ENCODE measurements at regions not wholly inside any gene's neighbourhood (a gene's known extent, or its start where the extent isn't known, plus 50 kb on each side); places are given as distances from the start of the nearest gene placed in this dataset.
"Not testable (repeated sequence)": the region's sequence is repeated elsewhere in the genome, so short reads cannot be mapped to it uniquely, and the experiment has no call there.

DNA sequence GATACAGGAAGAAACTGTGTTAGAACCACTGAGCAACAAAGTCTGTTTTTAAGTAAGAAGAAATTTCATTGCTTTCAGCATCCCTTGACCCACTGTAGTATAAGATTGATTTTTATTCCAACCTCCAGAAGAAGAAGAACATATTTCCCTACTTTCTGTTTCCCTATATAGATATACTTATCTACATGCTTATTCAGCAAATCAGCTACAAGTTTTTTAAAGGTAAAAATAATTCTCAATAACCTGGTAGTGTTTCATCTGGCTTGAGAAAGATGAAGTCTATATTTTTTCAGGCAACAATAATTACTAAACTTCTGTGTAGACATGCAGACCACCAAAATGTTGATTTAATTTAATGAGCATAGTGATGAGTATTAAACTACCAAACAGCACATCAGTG lies 201.0 kb downstream of the OSTF1 start:
- no peak for DNase-seq

- no peak for DNase-seq
Measured at GRCh38 chr9:75299324-75299723, 211.0 kb downstream of the OSTF1 start.

GRCh38 chr9:75333624-75334023 lies 245.3 kb downstream of the OSTF1 start:
- no peak for DNase-seq

DNA sequence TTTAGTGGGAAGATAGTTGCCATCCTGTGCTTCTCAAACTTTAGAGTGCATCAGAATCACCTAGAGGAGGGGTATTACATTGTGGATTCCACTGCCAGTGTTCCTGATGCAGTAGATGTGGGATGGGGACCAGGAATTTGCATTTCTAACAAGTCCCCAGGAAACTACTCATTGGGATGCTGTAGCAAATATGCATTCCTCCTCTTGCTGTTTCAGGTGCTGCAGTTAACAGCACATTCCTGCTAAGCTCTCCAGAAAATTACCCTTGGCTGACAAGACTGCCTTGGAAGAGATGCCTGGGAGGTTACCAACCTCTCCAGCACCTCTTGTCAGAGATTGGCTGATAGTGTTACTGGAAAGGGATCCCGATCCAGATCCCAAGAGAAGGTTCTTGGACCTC lies 270.5 kb downstream of the OSTF1 start:
- no peak for DNase-seq

DNA sequence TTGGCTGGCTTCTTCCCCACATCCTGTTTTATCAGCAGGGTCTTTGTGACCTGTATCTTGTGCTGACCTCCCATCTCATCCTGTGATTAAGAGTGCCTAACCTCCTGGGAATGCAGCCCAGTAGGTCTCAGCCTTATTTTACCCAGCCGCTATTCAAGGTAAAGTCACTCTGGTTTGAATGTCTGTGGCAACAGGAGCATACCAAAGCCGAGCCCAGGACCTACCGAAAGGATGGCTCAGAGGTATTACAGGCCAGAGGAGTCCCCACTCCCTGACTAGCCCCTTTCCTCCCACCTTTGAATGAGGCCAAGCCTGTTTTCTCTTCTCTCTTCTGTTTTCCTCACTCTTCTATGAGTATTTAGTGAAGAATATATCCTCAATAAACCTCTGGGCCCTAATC lies 271.3 kb downstream of the OSTF1 start:
- DNase-seq: no peak

DNA sequence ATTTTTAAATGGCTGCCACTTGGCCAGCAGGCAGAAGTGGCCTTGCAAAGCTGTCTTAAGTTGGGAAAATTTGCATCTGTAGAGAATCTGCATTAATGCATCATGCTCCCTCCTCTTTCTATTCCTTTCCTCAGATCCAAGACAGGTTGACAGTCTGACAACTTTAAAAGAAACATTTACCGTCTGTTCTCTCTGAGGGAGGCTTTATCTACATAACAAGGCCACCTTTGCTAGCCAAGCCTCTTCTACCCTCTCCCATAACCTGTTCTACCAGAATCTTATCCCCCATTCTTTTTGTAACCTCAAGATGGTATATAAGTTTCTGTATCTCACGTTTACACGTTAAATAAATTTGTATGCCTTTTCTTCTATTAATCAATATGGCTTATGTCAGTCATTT lies 271.9 kb downstream of the OSTF1 start:
- DNase-seq: no peak

GRCh38 chr9:75362446-75362845 lies 274.1 kb downstream of the OSTF1 start:
- DNase-seq: not testable (repeated sequence)

DNA sequence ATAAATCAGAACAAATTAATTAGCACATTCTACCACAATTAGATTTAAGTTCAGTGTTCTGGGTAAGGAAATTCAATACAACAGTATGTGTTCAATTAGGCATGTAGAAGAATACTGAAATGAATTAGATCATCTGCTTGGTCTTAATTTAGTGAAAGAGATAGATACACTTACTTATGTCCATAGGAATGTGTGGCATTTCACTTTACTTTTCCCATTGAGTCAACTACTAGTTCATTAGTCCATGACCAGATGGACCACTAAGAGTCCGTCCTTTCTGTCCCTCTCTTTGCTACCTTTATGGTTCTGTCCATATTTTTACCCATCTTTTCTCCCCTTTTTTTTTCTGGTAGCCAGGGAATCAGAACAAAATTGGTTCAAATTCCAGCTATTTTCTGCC lies 276.9 kb downstream of the OSTF1 start:
- no peak for DNase-seq

GRCh38 chr9:75369989-75370388 lies 281.7 kb downstream of the OSTF1 start:
- no peak for DNase-seq

DNA sequence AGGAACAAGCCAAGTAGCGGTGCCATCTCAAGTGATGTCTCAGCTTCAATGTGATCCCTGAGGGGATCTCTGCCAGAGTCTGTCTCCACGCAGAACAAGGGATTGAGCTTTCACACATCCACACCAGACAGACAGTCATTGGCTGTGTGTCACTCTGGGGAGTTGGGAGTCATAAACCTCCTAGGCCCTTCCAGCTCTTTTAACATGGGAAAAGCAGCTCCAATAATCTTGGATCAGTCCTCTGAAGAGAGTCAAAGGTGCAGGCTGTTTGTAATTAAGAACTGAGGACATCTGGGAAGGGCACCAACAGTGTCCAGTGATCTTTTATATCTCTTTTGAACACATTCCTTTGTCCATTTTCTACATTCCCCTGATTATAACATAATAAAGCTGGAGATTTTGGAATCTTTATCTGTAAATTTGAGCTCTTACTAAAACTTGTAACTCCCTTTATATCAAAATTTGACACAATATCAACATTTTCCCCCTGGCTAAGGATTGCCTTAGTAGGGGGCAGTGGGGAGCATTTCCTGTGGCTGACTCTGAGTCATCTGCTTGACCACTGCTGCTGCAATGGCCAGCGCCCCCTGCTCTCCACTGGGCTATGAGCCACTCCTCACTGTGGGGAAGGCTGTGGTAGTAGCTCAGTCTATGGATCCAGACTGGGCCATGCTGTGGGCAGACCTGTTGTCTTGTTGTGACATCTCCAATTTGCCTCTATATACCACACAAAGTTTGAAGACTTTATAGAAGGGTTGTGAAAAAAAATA lies 284.4 kb downstream of the OSTF1 start:
- DNase-seq: no peak

DNA sequence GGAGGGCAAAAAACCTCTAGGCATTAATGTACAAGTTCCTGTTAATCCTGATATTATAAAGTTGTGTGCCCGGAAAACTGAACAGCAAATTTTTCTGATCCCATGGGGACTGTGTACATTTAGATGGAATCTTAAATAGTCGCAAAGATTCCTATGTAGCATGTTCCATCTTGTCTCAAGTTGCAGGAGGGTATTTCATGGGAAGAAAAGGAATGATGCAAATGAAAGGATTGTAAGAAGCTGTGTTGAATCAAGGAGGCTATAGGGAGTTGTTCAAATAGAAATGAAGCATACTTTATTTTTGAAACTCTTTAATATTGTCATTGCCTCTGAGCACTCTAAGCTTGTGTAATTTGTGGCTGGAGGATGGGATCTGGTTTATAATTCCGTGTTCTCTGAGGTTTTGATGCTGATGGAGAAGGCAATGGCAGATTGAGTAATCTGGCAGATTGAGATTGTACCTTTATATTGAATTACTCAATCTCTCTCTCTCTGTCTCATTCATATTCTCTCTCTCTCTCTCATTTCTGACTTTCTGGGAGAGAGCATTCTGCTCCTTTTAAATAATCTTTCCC lies 288.5 kb downstream of the OSTF1 start:
- no peak for DNase-seq

DNA sequence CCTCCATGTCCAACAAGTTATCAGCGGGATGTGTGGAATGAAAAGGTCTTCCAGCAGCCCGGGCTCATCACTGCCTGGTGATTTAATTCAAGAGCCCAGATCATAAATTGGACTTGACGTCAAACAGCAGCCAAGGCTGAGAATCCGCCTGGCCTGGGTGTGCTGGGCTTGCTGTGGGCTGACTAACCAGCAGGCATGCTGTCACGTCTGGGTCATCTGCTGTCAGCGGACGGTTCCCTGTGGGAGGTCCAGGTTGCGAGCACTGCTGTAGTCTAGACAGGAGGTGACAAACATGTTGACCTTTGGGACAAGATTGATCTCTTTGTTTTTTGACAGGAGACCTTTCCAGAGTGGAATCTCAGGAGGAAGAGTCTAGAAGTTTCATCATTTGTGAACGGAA lies 289.7 kb downstream of the OSTF1 start:
- no peak for DNase-seq

DNA sequence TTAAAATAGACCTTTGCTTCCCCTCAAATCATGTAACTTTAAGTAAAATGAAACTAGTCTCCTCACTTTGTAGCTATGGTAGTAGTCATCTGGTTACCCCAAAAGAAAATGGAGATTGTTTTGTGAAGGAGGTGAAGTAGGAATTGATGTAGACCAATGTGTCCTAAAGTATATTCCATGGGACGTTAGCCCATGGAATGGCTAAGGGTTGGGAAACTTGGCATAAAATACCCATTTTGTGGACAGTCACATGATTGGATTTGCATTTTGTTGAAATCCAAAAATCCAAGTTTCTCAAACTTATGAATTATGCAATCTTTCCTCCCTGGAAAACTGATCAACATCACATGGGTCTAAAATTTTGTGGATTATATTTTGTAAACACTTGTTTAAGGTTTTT lies 290.6 kb downstream of the OSTF1 start:
- no peak for DNase-seq

- no peak for DNase-seq
Measured at GRCh38 chr9:75382126-75382525, 293.8 kb downstream of the OSTF1 start.

GRCh38 chr9:75383420-75384034 lies 295.2 kb downstream of the OSTF1 start:
- not testable (repeated sequence) for DNase-seq

- DNase-seq: no peak
Measured at GRCh38 chr9:75385236-75385635, 296.9 kb downstream of the OSTF1 start.

DNA sequence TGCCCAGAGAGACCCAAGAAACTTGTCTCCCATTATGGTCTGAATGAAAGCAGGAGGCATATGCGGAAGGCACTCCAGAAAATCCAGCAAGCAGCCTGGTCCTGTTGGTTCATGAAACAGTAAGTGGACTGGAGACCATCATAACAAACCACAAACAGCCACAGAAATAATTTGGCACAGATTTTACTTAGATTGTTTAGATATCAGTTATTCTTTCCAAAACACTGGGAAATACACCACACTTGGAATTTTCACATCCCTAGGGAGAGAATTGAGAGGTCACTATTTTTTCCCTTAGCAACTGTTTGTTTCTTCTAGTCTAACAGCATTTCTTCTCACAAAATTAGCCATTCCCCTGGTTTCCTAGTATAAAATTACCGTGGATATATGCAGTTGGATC lies 300.8 kb downstream of the OSTF1 start:
- no peak for DNase-seq

DNA sequence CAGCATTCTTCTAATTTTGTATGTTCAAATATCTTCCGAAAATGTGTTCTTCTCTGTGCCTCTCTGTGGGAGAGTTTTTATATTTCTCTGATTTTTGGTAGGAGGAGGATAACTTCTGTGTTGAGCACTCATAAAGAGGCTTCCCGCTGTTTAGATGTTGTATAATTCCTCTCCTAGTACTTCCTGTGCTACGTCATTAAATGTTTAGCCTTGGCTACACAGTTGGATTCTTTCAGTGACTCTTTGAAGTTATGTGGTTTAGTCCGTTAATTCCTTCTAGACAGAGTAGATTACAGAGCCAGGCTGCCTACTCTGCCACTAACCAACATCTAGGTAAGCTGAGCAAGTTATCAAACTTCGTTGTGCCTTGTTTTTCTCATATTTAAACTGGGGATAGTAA lies 302.6 kb downstream of the OSTF1 start:
- no peak for DNase-seq

GRCh38 chr9:75391497-75391896 lies 303.2 kb downstream of the OSTF1 start:
- DNase-seq: no peak

- no peak for DNase-seq
Measured at GRCh38 chr9:75395336-75395735, 307.0 kb downstream of the OSTF1 start.

DNA sequence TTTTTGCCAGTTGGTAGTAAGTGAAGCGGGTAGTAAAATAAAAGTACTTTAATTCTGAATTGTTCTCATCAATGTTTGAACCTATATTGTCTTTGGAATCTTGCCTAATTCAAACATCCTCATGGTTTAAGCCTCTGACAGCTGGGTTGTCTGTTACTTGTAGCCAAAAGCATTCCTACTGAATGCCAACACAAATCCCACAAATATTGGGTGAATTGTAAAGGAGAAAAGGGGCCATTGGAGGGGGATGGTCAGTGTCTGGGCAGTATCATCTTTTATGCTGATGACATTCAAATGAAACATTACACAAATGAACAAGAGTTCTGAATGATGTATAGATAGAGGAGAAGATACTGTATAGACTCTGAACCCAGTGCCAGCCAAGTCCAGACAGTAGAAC lies 309.5 kb downstream of the OSTF1 start:
- DNase-seq: no peak

DNA sequence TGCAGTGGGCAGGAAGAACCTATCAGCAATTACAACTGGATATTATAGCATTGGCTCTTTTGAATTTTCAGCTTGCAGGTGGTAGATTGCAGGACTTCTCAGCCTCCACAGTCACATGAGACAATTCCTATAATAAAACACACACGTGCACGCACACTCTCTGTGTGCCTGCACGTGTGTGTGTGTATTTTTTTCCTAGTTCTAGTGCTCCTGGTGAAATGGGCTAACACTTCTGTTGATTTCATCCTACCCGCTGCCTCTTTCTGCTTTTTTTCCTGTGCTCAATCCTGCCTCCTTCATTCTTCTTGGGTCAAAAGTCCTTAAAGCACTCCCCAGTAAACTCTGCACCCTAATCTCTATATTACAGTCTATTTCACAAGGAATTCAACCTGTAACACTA lies 320.1 kb downstream of the OSTF1 start:
- no peak for DNase-seq

DNA sequence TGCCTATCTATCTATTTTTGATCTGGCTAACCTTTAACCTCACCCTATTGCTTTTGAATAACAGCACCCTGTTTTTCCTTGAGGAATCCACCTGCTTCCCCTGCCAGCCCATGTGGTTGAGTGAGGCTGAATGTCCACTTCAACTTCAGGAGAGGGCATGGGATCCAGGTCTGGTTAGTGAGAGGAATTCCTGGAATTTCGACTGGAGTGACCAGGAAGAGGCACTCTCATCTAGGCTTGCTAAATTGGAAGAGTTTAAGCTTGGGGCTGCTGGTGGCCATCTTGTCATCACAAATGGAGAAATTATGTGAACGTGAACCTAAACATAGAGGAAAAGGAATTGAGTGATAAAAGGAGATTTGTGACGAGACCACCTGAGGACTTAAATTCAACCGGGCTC lies 322.1 kb downstream of the OSTF1 start:
- DNase-seq: no peak

DNA sequence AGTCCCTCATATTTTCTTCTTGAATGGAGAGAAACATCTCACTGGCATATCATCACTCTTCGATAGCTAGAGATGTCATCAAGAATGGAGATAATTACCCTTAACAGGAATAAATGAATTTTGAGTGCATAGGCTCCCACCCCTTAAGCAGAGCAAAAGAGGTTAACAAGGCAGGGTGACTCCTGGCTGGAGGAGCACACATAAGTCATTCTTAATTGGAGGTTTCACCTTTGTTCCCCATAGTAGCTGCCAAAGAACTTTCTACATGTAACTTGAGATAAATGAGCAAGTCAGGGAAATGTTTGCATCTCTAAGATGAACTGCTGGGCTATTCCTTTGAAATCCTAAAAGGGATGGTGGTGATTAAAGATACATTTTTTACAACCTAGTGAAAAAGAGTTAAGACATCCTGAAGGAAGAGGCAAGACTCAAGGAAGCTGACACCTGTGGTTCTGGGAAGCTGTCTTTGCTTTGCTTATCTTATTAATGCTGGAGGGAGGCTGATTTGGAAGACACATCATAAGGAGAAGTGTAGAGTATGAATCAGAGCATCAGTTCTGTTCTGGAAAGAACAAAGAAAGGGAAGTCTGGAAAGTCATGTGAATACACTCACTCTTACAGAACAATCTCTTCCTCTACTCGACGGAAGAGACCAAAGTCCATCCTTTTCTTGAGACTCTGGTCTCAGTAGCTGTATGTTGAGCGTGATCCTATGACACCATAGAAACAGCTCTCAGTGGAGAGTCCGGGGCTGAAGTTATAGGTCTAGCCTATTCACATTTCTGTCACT lies 326.3 kb downstream of the OSTF1 start:
- DNase-seq: no peak

All from NCI-H2171 treated with DMSO at 0.1 percent for 48 hours (cell line).